SH-SY5Y (cell line): ENCODE measurements at regions not wholly inside any gene's neighbourhood (a gene's known extent, or its start where the extent isn't known, plus 50 kb on each side); places are given as distances from the start of the nearest gene placed in this dataset.

Experiments
- GATA2 ChIP-seq: IDR thresholded peaks from 2 replicates; pipeline ENCODE4 v1.6.1; 2011; ENCODE audit warnings: mild to moderate bottlenecking, low read depth, low read length
- GATA3 ChIP-seq: IDR thresholded peaks from 2 replicates; pipeline ENCODE4 v1.6.1; 2011; ENCODE audit warnings: low read depth, mild to moderate bottlenecking, low read length, moderate library complexity

GRCh38 chr1:101105877-101106276, 80.3 kb upstream of the DPH5 start:
- no peak for TF ChIP-seq GATA2
- no peak for TF ChIP-seq GATA3
